ENCODE measurements at regions not wholly inside any gene's neighbourhood (a gene's known extent, or its start where the extent isn't known, plus 50 kb on each side); places are given as distances from the start of the nearest gene placed in this dataset.
A peak's percentile ranks its signal among the peaks of the same experiment; 100 is the strongest.
"Not testable (repeated sequence)": the region's sequence is repeated elsewhere in the genome, so short reads cannot be mapped to it uniquely, and the experiment has no call there.

DNA sequence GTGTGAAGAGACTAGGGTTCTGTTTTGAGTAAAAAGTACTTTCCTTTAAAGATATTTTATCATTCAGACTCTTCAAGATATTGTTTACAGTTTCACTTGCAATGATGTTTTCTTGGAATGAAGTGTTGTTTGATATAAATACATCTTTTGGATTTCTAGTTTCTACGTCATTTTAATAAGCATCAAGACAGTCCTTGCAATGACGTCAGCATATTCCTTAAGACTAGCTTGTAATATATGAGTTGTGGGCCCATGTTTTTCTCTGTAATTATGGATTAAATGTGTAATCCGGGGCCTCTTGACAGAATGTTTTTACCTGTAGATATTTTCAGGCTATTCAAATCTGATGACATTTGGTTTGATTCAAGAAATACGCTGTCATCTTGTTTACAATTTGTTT, 66.1 kb downstream of the RBMX2 start:
- Mint-ChIP-seq H3K36me3 (no peaks in the 10 kb centered on the region), H3K4me1 (no peaks in the 10 kb centered on the region), H3K27me3 (peaks cover 0 to 9% (median 5%) of the 10 kb centered on the region in 5 donors), H3K4me3 (no peak overlapping the region), H3K27ac (no peak overlapping the region), H3K9me3 (peaks cover 0 to 2% (median 0%) of the 10 kb centered on the region in 11 donors)
- H3K27me3 ChIP-seq (ENCODE audit: control insufficient read depth in 2 of 2, insufficient read depth in 2 of 2, low read length in 2 of 2), result no peaks in the 10 kb centered on the region
- H3K4me3 ChIP-seq (ENCODE audit: low read length), result no peak overlapping the region
- DNase-seq (no peak), ATAC-seq (no peak)
- CTCF ChIA-PET, result no interaction called here
- H3K4me1 ChIP-seq (ENCODE audit: control insufficient read depth in 2 of 2, insufficient read depth in 2 of 2, low read length in 2 of 2), result no peaks in the 10 kb centered on the region
- POLR2A ChIA-PET, result no interaction called here
- no peaks in the 10 kb centered on the region for H3K36me3 ChIP-seq (ENCODE audit: control insufficient read depth in 2 of 3, insufficient read depth in 3 of 3, low read length in 3 of 3)
- H3K9me3 ChIP-seq (ENCODE audit: control insufficient read depth in 2 of 3, low read length in 3 of 3), result no peaks in the 10 kb centered on the region
- no peak overlapping the region for H3K27ac ChIP-seq (ENCODE audit: low read depth, low read length)
- intact Hi-C loops (cut with micrococcal nuclease), result no loop called here

DNA sequence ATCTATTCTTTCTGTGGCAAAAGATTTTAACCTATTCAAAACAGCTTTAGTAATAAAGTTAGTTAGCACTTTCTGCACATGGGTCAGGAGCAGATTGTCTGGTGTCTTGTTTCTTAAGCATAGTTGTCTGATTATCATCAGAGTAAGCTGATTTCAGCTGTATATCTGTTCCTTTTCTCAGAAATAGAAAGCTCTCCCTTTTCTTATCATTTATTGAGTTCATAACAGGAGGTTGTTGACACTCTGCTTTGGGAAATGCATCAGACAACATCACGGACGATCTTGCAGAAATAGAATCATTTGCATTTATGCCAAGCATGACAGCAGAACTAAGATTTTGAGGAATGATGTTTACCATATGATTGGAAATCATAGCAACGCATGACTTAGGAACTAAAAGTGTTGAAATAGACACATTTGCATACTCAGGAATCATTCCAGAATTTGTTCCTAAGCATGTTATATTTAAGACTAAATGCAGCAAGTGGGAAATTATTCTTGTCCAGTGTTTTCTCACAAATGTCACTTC, 66.7 kb downstream of the RBMX2 start:
- Mint-ChIP-seq H3K9me3 (peaks cover 0 to 2% (median 0%) of the 10 kb centered on the region in 11 donors), H3K4me3 (no peak overlapping the region), H3K27ac (no peak overlapping the region), H3K4me1 (no peaks in the 10 kb centered on the region), H3K36me3 (no peaks in the 10 kb centered on the region), H3K27me3 (peaks cover 0 to 9% (median 5%) of the 10 kb centered on the region in 5 donors)
- ChIA-PET CTCF (no interaction called here), POLR2A (no interaction called here)
- H3K27ac ChIP-seq (ENCODE audit: low read depth, low read length), result no peak overlapping the region
- H3K9me3 ChIP-seq (ENCODE audit: control insufficient read depth in 2 of 3, low read length in 3 of 3), result no peaks in the 10 kb centered on the region
- no peaks in the 10 kb centered on the region for H3K4me1 ChIP-seq (ENCODE audit: control insufficient read depth in 2 of 2, insufficient read depth in 2 of 2, low read length in 2 of 2)
- intact Hi-C loops (cut with micrococcal nuclease), result no loop called here
- ATAC-seq, result no peak
- H3K36me3 ChIP-seq (ENCODE audit: control insufficient read depth in 2 of 3, insufficient read depth in 3 of 3, low read length in 3 of 3), result no peaks in the 10 kb centered on the region
- H3K4me3 ChIP-seq (ENCODE audit: low read length), result no peak overlapping the region
- DNase-seq, result no peak
- no peaks in the 10 kb centered on the region for H3K27me3 ChIP-seq (ENCODE audit: control insufficient read depth in 2 of 2, insufficient read depth in 2 of 2, low read length in 2 of 2)

DNA sequence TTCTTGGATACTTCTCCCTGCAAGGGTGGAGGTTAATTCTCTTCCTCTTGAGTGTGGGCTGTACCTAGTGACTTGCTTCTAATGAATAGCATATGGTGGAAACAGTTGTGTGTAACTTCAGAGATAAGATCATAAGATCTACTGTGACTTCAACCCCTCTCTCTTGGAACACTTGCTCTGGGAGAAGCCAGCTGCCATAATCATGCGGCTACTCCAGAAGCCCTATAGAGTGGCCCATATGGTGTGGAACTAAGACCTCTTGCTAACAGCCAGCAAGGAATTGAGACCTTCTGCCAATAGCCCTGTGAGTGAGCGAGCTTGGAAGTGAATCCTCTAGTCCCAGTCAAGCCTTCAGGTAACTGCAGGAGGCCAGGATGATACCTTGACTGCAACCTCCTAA, 81.1 kb downstream of the RBMX2 start:
- ATAC-seq (no peak), DNase-seq (no peak)
- Histone ChIP-seq H3K4me1 (ENCODE audit: control insufficient read depth in 2 of 2, insufficient read depth in 2 of 2, low read length in 2 of 2) (no peaks in the 10 kb centered on the region), H3K27me3 (ENCODE audit: control insufficient read depth in 2 of 2, insufficient read depth in 2 of 2, low read length in 2 of 2) (no peaks in the 10 kb centered on the region), H3K4me3 (ENCODE audit: low read length) (no peak overlapping the region), H3K27ac (ENCODE audit: low read depth, low read length) (no peak overlapping the region), H3K9me3 (ENCODE audit: control insufficient read depth in 2 of 3, low read length in 3 of 3) (no peaks in the 10 kb centered on the region), H3K36me3 (ENCODE audit: control insufficient read depth in 2 of 3, insufficient read depth in 3 of 3, low read length in 3 of 3) (no peaks in the 10 kb centered on the region)
- Mint-ChIP-seq H3K27me3 (peaks cover 0 to 9% (median 0%) of the 10 kb centered on the region in 5 donors), H3K9me3 (peaks cover 0 to 3% (median 0%) of the 10 kb centered on the region in 11 donors), H3K4me1 (no peaks in the 10 kb centered on the region), H3K4me3 (no peak overlapping the region), H3K27ac (no peak overlapping the region), H3K36me3 (no peaks in the 10 kb centered on the region)
- intact Hi-C loops (cut with micrococcal nuclease), result no loop called here
- CTCF ChIA-PET, result no interaction called here
- POLR2A ChIA-PET, result no interaction called here

DNA sequence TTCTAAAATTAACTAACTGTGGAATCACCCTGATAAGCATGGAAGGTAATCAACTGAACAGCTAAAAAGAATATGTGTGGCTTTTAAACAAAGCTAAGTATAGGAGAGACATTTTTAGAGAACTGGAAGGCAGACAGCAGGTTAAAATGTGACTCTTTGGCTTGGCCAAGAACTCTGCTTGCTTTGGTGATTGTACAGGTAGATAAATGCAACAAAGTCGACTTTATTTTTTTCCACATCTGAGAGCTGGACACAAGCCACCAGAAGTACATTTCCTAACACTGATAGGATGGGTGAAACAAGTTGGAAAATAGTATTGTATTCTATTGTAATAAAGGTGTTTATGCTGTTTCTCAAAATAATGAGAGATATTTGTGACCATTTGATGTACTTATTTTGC, 84.1 kb downstream of the RBMX2 start:
- H3K4me1 Mint-ChIP-seq, result no peaks in the 10 kb centered on the region
- H3K27me3 ChIP-seq (ENCODE audit: control insufficient read depth in 2 of 2, insufficient read depth in 2 of 2, low read length in 2 of 2), result no peaks in the 10 kb centered on the region
- H3K36me3 Mint-ChIP-seq, result no peaks in the 10 kb centered on the region
- no peaks in the 10 kb centered on the region for H3K9me3 ChIP-seq (ENCODE audit: control insufficient read depth in 2 of 3, low read length in 3 of 3)
- H3K27ac Mint-ChIP-seq, result no peak overlapping the region
- ATAC-seq (no peak), DNase-seq (no peak)
- H3K36me3 ChIP-seq (ENCODE audit: control insufficient read depth in 2 of 3, insufficient read depth in 3 of 3, low read length in 3 of 3), result no peaks in the 10 kb centered on the region
- H3K27ac ChIP-seq (ENCODE audit: low read depth, low read length), result no peak overlapping the region
- H3K4me3 Mint-ChIP-seq, result no peak overlapping the region
- ChIA-PET CTCF (no interaction called here), POLR2A (no interaction called here)
- H3K4me1 ChIP-seq (ENCODE audit: control insufficient read depth in 2 of 2, insufficient read depth in 2 of 2, low read length in 2 of 2), result no peaks in the 10 kb centered on the region
- H3K9me3 Mint-ChIP-seq, result no peaks in the 10 kb centered on the region
- peaks cover 0 to 9% (median 0%) of the 10 kb centered on the region in 5 donors for H3K27me3 Mint-ChIP-seq
- intact Hi-C loops (cut with micrococcal nuclease), result no loop called here
- H3K4me3 ChIP-seq (ENCODE audit: low read length), result no peak overlapping the region

DNA sequence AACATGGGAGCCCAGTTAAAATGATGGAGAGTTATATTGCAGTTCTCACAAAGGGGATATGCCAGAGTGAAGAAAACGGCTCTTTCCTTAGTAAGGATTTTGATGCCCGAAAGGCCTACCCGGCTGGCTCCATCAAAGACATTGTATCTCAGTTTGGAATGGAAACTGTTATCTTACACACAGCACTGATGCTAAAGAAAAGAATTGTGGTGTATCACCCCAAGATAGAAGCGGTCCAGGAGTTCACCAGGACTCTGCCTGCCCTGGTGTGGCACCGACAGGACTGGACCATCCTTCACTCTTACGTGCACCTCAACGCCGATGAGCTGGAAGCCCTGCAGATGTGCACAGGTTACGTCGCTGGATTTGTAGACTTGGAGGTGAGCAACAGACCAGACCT, 93.7 kb downstream of the RBMX2 start:
- H3K9me3 Mint-ChIP-seq; intact Hi-C loops (cut with micrococcal nuclease); H3K27me3 Mint-ChIP-seq; DNase-seq; H3K27ac ChIP-seq (ENCODE audit: low read depth, low read length); H3K27ac Mint-ChIP-seq; H3K4me1 ChIP-seq (ENCODE audit: control insufficient read depth in 2 of 2, insufficient read depth in 2 of 2, low read length in 2 of 2); H3K4me3 ChIP-seq (ENCODE audit: low read length); H3K9me3 ChIP-seq (ENCODE audit: control insufficient read depth in 2 of 3, low read length in 3 of 3); H3K4me1 Mint-ChIP-seq; H3K36me3 Mint-ChIP-seq; POLR2A ChIA-PET; H3K27me3 ChIP-seq (ENCODE audit: control insufficient read depth in 2 of 2, insufficient read depth in 2 of 2, low read length in 2 of 2); H3K36me3 ChIP-seq (ENCODE audit: control insufficient read depth in 2 of 3, insufficient read depth in 3 of 3, low read length in 3 of 3); CTCF ChIA-PET; ATAC-seq; H3K4me3 Mint-ChIP-seq: not testable (repeated sequence)

DNA sequence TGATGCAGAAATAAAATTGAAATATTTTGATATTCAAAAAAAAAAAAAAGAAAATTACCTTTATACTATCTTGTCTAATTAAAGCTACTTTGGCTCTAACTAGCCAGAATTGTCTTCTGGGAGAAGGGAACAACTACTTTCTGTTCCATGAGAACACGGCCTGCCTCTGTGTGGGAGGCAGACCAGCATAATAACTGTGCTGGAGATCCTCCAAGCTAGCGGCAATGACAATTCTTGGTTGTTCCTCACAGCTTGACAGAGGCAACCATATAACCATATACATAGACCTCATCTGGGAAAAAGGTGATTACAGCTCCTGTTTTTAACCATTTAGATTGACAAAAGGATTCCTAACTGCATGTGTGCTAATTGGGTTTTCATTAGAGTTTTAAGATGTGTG, 95.7 kb downstream of the RBMX2 start:
- DNase-seq, result no peak
- ChIA-PET CTCF (no interaction called here), POLR2A (no interaction called here)
- H3K9me3 ChIP-seq (ENCODE audit: control insufficient read depth in 2 of 3, low read length in 3 of 3), result no peaks in the 10 kb centered on the region
- Mint-ChIP-seq H3K27ac (no peak overlapping the region), H3K36me3 (no peaks in the 10 kb centered on the region), H3K4me3 (no peak overlapping the region), H3K27me3 (peaks cover 0 to 7% (median 0%) of the 10 kb centered on the region in 5 donors), H3K9me3 (no peaks in the 10 kb centered on the region), H3K4me1 (no peaks in the 10 kb centered on the region)
- no peak overlapping the region for H3K4me3 ChIP-seq (ENCODE audit: low read length)
- no peak overlapping the region for H3K27ac ChIP-seq (ENCODE audit: low read depth, low read length)
- H3K4me1 ChIP-seq (ENCODE audit: control insufficient read depth in 2 of 2, insufficient read depth in 2 of 2, low read length in 2 of 2), result no peaks in the 10 kb centered on the region
- no peaks in the 10 kb centered on the region for H3K27me3 ChIP-seq (ENCODE audit: control insufficient read depth in 2 of 2, insufficient read depth in 2 of 2, low read length in 2 of 2)
- no peak for ATAC-seq
- intact Hi-C loops (cut with micrococcal nuclease), result no loop called here
- no peaks in the 10 kb centered on the region for H3K36me3 ChIP-seq (ENCODE audit: control insufficient read depth in 2 of 3, insufficient read depth in 3 of 3, low read length in 3 of 3)

DNA sequence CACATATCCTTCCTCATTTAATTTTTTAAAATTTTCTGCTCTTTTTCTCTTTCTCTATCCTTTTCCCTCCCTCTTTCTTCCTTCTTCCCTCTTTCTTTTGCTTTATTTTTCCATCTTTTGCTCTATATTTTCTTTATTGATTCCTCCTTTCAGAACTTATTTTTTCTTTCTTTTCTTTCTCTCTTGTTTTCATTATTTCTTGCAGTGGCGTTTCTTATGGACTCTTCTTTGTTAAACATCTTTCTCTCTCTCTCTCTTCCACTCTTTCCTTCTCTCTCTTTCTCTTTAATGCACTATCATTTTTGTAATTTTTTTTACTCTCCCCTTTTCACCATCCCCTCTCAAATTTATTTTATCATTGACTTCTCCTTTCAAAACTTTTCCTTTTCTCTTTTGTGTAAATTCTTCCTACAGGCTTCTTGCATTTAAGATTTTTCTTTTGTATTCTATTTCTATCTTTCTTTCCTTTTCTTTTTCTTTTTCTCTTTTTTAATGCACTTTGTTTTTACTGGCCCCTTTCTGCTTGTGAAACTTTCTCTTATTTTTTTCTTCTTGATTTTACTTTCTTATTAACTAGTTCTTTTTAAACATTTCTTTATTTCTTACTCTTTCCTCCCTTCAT, 97.0 kb downstream of the RBMX2 start:
- Mint-ChIP-seq H3K27ac (peak overlapping the region in 1 of 9 donors; percentile 1), H3K9me3 (no peaks in the 10 kb centered on the region), H3K4me3 (no peak overlapping the region), H3K36me3 (no peaks in the 10 kb centered on the region), H3K27me3 (peaks cover 0 to 7% (median 0%) of the 10 kb centered on the region in 5 donors), H3K4me1 (no peaks in the 10 kb centered on the region)
- no peaks in the 10 kb centered on the region for H3K27me3 ChIP-seq (ENCODE audit: control insufficient read depth in 2 of 2, insufficient read depth in 2 of 2, low read length in 2 of 2)
- no peaks in the 10 kb centered on the region for H3K36me3 ChIP-seq (ENCODE audit: control insufficient read depth in 2 of 3, insufficient read depth in 3 of 3, low read length in 3 of 3)
- intact Hi-C loops (cut with micrococcal nuclease), result no loop called here
- no peak overlapping the region for H3K4me3 ChIP-seq (ENCODE audit: low read length)
- no peak for DNase-seq
- ChIA-PET POLR2A (no interaction called here), CTCF (no interaction called here)
- no peak overlapping the region for H3K27ac ChIP-seq (ENCODE audit: low read depth, low read length)
- H3K9me3 ChIP-seq (ENCODE audit: control insufficient read depth in 2 of 3, low read length in 3 of 3), result no peaks in the 10 kb centered on the region
- ATAC-seq, result no peak
- no peaks in the 10 kb centered on the region for H3K4me1 ChIP-seq (ENCODE audit: control insufficient read depth in 2 of 2, insufficient read depth in 2 of 2, low read length in 2 of 2)

All from naive thymus-derived CD4-positive, alpha-beta T cell (primary cell).